Stimulated activated CD4-positive, alpha-beta T cell treated with anti-CD3 and anti-CD28 coated beads, TNF-alpha, amount 100 ng/mL, for 48 hours (primary cell): ENCODE measurements at regions not wholly inside any gene's neighbourhood (a gene's known extent, or its start where the extent isn't known, plus 50 kb on each side); places are given as distances from the start of the nearest gene placed in this dataset.
"Not testable (repeated sequence)": the region's sequence is repeated elsewhere in the genome, so short reads cannot be mapped to it uniquely, and the experiment has no call there.

Experiments
- DNase-seq, 3 donors: peaks; one replicate each; pipeline ENCODE4 v3.0.0-alpha.2; 2020; ENCODE audit warnings: low read depth in 3 of 3

DNA sequence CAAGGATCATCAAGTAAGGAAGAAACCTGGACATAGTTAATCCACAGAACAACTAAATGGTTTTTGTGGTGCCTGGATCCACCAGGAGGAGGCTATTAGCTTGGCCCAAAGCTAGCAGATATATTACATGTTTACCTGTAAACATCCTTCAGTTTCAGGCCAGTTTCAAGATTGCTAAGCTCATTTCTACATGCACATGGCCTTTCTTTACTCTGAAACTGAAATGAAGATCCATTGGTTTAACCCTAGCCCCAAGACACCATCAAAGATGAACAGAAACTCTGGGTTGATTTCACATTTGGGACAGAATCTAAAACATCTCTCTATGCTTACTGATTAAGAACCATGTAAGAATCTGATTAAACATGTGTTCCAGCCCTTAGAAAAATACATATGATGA lies 611.8 kb downstream of the TLE1 start:
- DNase-seq = no peak

DNA sequence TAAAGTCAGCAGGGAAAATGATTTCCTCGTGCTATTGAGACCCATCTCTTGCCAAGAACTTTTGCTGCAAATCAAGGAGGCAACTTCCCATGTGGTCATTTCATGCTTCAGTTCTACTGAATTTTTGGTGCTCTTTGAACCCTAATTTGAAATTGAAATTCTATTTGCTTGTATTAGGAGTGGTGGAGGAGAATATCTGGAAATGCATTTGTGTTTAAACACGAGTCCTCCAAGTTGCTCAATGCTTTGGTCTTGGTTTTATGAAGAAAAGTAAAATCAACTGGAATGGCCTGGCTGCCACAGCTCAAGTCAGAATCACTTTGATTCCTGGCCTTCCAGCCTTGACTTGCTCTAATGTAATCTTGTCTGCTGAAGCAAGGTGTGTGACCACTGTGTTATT lies 613.2 kb downstream of the TLE1 start:
- DNase-seq = no peak

DNA sequence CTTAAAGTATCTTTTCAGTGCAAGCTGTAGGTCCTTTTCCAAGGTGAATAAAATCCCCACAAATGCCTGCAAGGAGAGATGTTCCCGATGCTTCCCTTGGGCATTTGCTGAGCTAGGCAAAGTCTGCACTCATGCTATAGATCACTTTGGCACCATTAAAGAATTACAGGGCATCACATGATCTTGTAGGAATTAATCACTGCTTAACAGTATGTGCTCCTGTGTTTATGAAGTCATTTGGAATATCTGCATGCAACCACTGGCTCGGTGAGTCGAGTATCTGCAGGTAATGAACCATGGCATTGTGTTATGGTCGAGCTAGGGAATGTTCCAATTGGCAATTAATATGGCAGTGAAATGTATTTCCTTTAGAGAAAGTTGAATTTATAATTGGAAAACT lies 615.1 kb downstream of the TLE1 start:
- DNase-seq = no peak

DNA sequence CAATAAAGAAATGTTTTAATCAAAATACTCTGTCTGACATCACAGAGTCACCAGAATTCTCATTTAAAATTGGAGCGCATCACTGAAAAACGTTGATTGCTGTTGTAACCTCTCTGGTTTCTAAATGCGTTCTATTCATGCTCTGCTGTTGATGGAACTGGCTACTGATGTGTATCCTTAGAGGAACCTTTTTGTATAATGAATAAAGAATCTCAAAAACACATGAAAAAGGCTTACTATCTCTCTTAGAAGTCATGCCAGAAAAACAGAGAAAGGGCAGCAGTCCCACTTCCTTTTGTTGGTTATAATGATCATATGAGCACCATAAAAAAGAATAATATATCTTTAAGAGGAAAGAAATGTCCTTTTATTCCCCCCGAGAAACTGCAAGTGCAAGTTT lies 615.5 kb downstream of the TLE1 start:
- no peak for DNase-seq

DNA sequence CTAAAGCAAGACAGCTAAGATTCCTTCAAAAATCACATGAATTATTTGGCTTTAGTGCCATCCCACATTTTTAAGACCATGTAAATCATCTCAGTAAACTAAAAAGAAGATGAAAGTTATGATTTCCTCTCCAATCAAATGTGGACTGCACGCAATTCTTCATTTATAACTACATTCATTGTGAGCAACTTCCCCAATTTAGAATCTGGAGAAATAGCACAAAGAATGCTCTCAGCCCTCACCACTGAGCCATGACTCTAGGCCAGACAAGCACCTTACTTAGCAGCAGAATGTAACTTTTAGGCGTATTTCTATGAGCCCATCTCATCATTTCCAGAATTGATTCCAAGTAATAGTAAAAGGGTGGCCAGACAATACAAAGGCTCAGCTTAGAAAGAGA lies 616.6 kb downstream of the TLE1 start:
- DNase-seq = no peak

DNA sequence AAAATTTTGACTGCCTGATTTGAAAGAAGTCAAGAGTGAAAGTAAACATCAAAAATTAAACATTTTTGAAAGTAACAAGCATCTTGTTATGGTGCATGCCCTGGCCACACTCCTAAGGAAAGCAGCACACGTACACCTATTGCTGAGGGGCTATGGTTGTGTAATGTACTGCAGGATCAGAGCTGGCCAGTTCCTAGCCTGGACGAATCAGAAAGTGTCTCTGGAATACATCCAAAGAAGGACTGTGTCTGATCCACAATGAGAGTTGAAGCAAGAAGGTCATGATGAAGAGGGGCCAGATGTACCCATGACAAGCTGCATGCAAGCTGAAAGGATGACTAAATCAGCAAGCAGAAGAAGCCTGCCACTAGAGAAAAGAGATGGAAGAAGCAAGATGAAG lies 618.2 kb downstream of the TLE1 start:
- no peak for DNase-seq

DNA sequence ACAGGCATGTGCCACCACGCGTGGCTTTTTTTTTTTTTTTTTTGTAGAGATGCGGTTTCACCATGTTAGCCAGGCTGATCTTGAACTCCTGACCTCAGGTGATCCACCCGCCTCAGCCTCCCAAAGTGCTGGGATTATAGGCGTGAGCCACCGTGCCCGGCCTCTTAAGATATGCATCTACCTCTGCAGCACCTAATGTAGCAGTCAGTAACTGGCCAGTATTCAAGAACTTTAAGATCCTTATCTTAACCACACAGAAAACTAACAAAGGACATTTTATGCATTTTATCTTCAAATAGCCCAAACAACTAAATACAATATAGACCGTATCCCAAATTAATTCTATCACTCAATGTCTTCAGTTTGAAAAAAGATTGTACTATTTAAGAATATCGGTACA lies 618.7 kb downstream of the TLE1 start:
- DNase-seq = no peak

DNA sequence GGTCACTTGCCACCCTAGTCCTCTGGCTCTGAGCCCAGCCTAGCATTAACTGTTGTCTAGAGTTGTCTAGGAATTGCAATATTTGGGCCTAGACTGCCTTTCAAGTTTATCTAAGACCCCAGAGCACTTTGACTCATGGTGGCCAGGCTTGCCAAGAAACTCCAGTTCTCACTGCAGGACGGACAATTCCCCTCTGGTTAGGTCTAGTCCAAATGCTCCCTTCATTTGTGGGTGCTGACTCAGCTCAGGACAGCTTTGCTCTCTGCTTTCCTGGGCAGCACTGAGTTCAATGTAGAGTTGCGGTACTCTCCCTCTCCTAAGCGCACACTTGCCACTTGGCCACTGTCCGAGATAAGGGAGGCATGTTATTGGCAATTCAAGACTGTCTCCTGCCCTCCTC lies 619.4 kb downstream of the TLE1 start:
- no peak for DNase-seq

DNA sequence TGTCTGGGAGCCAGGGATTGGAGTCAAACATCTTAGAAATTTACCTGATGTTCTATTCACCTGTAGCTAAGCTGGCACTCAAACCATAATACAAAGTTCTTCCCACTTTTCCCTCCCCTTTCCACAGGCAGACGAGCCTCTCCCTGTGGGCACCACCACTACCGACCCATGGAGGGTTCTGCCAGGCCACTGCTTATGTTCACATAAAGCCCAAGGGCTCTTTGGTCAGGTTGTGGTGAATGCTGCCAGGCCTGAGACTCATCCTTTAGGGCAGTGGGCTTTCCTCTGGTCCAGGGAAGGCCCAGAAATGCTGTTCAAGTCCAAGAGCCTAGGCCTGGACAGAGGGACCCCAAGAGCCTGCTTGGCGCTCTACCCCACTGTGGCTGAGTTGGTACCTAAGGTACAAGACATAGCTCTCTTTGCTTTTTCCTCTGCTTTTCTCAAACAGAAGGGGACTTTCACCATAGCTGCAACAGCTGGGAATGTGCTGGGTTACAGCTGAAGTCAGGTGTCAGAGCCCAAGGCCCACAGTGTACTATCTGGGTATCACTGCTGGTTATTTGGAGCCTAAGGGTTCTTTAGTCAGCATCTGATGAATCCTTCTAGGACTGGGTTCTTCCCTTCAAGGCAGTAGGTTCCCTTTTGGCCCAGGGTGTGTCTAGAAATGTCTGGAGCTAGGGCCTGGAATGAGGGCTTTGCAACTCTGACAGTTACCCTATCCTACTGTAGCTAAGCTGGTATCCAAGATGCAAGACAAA lies 620.1 kb downstream of the TLE1 start:
- DNase-seq = no peak

DNA sequence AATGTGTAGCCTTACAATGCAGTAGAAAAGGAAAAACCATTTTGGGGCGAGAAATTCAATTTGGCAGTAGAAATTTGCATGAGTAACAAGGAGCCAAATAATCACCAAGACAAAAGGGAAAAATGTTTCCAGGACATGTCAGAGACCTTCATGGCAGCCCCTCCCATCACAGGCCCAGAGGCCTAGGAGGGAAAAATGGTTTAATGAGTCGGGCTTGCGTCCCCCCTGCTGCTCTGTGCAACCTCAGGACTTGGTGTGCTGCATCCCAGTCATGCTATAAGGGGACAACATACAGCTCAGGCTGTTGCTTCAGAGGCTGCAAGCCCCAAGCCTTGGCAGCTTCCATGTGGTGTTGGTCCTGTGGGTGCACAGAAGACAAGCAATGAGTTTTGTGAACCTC lies 626.4 kb downstream of the TLE1 start:
- DNase-seq = not testable (repeated sequence)

DNA sequence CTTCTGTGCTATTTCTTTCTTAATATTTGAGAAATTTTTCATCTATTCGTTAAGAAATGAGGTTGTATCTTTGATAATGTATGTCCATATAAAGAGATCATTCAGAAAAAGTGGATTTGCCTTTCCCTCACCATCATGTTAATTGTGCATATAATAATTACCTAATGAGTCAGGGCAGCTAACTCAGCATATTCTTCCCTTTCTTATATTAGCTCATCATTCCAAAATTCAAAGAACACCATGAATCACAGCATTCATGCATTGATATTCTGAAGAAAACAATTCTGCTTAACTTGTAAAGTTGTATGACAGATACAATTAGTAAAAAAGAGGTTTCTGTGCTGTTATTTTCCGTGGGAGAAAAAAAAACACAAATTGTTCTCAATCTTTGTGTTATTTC lies 630.6 kb downstream of the TLE1 start:
- DNase-seq = no peak

DNA sequence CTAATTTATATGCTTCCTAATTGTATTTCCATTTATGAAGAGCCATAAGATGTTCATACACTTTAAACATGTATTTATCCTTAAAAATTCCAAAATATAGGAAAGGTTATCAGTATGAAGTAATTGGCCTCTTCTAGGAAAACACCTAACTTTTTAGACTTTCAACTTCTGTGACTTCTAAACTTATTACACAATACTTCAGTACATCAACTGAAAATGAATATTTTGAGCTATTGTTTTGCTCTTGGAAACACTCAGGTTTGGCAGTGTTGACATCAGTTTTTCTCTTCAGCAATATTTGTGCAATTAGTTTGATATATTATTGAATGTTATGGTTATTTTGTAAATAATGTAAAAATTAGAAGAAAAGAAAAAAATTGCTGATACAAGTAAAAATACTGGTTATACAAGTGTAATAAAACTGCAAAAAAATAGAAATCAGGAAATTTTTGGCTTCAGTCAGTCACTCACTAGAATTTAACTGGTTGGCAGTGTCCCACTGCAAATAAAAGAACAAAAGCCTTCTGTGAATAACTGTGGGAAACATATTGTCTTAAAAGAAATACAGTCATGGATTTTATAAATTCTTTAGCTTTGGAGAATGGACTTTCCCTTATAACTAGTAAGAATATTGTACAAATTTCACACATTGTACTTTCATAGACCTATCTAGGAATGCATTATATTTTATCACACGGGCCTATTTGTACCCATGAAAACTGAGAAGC lies 635.9 kb downstream of the TLE1 start:
- DNase-seq = no peak

DNA sequence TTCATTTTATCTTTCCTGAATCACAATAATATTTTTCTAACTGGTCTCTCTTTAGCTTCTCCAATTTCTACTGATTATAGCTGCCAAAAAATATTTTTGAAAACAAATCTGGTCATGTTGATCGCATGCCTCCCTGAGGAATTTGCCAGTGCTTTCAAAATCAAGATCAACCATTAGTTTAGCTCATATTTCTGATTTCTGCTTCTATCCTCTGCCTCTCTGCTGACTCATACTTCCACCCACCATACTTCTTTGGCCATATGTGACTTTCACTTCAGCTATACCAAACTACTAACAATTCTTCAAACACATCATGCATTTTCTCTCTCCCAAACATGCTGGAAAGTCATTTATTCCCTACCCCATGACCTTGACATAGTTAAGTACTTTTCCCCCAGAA lies 636.5 kb downstream of the TLE1 start:
- DNase-seq = no peak

DNA sequence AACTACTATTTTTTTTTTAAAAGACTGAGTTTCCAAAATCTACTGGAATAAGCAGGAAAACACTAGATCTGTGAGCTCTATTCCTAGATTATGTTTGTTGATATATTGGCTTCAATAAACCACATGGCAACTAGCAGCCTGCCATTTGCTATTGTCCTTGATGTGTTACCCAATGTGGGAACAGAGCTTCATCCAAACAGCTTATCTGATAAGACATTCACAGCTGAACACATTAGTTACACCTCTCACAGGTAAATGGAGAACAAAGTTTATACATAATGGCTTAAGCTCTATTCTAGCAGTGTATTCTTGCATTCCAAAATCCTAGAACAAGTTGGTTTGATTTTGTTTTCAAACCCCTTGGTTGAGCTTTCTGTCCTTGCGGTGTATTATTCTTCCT lies 642.1 kb downstream of the TLE1 start:
- DNase-seq = no peak

DNA sequence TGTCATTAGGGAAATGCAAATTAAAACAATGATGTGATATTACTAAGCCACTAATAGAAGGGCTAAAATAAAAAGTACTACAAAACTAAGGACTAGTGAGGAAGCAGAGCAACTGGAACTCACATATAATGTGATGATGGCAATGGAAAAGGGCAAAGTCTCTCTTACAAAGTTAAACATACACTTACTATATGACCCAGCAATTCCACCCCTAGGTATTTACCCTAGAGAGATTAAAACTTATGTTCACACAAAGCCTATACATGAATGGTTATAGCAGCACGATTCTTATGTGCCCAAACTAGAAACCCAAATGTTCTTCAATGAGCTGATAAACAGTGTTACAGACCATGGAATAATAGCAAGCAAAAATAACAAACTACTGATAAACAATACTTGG lies 643.7 kb downstream of the TLE1 start:
- no peak for DNase-seq

DNA sequence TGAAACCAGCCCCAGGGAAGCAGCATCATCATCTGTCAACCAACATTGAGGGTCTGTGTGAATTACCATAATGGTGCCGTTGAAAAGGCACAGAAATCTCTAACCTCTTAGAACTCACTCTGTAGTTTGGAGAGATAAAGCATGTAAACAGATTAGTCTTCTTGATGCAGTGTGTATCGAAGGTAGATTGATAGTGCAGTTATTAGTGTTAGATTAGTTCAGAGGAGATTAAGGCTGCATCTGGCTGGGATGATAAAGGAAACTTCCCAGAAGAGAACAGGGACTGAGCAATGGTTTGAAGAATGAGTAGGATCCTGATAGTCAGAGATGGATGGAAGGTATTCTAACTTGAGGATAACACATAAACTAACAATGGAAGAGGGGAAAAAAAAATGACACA lies 651.5 kb downstream of the TLE1 start:
- no peak for DNase-seq

DNA sequence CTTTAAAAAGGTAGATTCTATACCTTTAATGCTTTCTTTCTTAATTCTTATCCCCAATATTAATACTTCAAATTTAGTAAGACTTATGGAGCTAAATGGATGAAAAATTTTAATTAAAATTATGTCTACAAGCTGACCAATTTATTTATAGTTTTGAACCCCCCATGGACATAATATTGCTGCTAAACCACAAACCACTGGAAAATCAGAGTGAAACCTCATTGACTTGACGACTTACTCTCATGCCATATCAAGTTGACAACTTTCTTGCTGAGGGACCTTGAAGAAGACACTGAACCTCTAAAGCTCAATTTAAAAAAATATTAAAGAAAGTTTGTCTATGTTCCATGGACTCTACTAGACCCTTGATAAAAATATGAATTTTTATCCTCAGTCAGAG lies 653.7 kb downstream of the TLE1 start:
- DNase-seq = no peak

DNA sequence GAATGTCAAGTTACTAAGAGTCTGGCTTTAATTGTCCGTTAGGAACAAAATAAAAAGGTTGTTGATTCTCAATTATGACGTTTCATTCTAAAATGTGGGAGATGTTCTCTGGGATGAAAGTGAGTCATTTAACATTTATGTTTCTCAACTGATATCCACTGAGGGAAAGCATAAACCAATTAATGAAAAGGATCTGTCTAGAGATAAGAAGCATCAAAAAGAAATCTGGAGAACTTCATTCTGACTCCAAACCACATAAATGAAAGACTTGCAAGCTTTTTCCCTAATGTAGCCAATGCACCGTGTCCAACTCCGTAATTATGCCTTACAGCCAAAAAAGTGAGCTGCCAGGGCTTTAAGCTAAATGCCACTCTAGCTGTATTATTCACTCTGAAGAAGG lies 654.2 kb downstream of the TLE1 start:
- no peak for DNase-seq

DNA sequence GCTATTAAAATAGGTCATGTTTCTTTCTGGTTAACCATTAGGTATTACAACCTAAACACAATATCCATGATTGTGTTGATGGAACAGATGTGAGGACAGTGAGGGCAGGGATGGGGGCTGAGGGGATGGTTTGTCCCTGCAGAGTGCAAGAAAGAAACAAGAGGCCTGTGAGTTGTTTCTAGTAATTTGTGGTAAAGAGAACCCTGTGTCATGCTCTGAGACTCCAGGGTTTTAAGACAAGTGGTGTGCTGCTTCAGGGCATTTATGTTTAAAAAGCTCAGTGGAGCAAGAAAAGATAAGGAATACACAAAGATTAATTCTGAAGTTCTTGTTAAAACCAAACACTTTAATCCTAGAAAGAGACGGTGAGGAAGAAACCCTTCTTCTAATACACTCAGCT lies 656.5 kb downstream of the TLE1 start:
- DNase-seq = no peak

DNA sequence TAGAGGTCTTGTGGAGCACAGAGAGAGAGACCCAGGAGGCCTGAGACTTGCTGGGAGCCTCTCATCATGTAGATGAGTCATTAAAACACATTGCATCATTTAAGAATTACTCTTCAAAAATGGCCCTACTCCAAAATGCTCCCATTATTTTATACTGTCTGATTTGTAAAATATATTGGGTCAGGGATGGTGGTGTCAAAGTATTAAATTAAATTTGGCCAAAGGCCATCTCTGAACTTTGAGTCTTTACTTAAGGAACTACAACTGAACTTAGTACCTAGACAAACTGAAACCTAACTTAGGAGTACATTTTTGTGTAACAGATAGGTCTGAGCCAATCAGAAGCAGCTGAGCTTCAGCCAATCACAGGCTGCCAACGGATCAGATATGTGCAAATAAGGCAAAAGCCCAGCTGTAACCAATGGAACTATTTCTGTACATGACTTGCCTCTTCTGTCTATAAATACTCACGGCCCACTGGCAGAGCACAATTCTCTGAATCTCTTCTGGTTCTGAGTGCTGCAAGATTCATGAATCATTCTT lies 657.2 kb downstream of the TLE1 start:
- DNase-seq = no peak

DNA sequence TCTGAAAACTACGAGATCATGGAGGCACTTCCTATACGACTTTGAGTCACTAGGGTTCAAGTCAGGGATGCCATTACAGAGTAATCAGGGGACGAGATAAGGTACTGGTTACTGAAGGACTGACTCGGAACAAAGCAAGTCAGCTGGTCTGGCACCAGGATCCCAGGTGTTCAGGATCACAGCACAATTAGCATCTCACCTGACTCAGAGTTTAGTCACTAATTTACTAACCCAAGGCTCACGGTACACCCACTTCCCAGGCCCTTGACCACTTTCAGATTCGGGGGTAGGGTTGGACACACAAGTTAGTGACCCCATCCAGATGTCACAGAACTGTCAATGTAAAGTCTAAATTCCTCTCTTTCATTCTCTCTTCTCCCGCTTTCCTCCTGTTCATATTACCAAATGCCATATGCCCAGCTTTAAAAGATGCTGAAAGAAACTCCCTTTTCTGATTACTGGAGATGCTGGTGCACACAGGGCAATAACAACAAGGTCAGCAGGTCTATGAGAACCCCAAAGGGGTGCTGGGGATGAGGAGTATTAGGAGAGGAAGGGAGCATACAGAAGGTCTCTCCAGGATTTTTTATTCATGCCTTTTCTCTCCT lies 657.8 kb downstream of the TLE1 start:
- no peak for DNase-seq

DNA sequence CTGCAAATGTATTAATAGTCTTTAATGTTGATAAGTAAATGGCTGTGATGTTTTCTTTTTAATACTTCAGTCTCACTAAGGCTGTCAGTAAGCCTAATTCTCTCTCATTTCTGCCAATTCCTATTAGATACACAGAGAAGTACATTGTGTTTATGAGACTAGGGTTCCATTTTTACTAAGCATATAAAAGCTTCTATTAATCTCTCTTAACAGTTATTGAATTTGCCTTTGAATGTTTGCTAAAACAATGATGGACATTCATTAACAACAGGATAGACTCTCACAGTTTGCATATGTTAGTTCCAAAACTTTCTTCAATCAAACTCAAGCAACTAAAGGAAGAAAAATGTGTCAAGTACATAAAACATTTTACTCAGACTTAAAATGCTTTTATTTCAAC lies 659.3 kb downstream of the TLE1 start:
- no peak for DNase-seq

DNA sequence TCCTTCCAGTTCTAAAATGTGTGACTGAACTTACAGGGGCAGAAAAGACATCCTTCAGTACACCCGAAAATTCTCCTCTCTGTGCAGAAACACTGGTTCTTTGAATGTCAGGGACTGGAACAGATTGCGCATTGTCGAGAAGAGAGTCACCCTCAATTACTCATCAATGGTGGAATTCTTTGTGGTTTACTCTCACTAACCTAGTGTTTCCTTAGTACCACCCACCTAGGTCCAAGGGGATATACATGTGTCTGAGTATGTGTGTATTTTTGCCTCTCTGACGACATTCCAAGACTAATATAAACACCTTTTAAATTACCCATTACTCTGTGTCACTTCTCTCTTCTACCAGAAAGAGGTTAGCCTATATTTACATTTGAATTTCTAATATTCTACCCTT lies 660.8 kb downstream of the TLE1 start:
- no peak for DNase-seq
